MV-4-11 (cell line): ENCODE measurements at regions not wholly inside any gene's neighbourhood (a gene's known extent, or its start where the extent isn't known, plus 50 kb on each side); places are given as distances from the start of the nearest gene placed in this dataset.

ENCODE experiments used
- DNase-seq: peaks from one replicate; lab custom pipeline; 2025; lab: John Stamatoyannopoulos, UW

DNA sequence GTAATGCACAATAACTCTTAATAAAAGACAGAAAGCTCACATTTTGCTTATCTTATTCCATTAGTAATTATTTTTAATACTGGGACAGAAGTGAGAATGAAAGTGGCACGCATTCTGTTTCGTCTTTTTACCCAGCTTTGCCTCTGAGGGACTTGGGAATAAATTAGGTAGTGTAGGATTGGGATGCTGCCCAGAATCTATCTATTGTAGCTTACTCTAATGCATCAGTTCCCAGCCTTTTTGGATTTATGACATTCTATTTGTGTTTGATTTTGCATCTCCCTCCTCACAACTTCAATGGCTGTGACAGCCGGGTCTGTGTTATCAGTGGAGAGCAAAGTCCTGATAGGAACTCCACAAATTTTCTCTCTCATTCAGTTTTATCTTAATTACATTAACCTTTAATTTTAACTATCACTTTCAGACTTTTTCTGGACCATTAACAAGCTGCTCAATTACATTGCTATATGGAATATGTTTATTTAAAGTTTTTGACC is 62.9 kb upstream of the TULP4 start:
- no peak for DNase-seq

DNA sequence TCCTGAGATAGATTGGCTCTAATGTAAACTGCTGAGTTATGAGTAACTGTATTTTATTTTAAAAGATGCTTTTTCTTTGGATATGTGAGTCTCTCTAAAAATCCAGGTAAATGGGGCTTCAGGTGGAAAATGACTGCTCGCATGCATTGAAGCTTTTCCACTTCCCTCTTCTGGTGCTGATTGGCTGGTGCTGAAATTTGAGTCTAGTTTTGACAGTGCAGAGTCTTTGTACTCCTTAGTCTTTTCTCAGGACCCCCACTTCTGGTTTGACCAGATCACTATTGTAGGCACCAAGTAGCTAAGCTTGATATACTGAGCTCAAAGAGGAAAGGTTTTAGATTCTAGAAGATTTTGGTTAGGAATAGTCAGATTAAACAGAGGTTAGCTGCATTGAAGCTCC is 60.7 kb upstream of the TULP4 start:
- no peak for DNase-seq

GRCh38 chr6:158253248-158253647 is 59.0 kb upstream of the TULP4 start:
- DNase-seq: no peak

- DNase-seq: no peak
Measured at GRCh38 chr6:158255275-158255988, 56.8 kb upstream of the TULP4 start.

DNA sequence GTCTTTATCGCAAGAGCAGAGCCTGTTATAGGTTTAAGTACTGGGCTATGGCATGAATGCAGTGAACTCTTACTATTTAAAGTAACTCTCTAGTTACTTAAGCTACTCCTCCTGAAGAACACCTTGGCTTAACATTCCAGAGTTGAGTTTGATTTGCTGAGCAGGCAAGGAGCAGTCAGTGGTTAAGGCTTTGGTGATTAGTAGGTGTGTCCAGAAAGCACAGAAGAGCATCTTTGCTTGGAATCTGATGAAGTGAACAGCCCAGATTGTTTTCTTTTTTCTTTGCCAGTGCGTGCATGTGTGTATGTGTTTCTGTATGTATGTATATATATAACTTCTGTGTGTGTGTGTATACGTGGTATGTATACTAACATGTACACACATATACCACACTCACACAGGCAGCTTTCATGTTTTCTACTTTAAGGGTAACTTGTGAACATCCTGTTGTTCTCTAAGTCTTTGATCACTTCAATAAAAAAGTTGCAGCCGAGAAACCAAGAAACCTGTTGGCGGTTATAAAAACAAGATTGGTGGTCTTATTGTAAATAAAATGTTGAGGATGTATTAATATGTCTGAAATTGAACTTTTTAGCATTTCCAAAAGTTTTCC is 56.2 kb upstream of the TULP4 start:
- DNase-seq: no peak

DNA sequence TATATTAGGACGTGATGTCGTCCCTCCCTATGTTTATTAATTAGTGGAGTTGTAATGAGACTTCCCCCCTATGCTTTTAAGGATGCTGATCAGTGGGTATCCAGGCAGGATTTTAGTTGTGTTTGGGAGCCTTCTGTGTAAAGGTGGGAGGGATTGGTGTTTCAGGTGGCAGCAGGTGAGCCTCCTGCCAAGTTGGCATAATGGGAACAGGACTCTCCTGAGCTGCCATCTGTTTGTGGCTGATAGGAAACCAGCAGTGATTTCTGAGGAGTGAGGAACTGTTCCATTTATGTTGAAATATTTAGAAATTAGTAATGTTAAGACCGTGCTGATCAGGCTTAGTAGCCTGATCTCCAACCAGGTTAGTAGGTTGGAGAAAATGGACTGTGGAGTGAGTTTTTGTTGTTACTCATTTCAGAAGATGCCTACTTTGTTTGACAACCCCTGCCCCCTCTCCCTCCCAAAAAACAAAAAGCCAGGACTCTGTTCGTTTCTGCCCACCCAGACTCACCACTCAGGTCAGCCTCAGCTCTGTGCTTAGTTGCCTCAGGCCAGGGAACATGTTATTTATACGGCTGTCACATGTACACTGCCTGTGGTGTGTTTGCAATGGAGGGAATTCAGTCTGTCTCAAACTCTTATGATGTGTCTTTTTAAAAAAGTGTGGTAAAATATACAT is 55.4 kb upstream of the TULP4 start:
- DNase-seq: no peak

DNA sequence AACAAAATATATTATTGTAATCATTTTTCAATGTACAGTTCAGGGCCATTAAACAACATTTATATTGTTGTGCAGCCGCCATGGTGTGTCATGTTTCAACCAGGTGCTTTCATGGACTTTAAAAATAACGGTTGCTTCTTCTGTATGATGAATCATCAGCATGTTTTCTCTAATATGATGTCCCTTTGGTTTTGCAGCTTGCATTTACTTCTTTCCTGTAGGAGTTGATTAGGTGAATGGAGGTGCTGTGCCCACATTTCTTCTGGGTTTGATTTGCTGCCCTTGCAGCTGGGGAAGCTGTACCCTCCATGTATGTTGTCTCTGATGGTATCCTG is 54.9 kb upstream of the TULP4 start:
- DNase-seq: no peak

- peak; percentile 59 for DNase-seq
Measured at GRCh38 chr6:158257781-158258180, 54.5 kb upstream of the TULP4 start.

- no peak for DNase-seq
Measured at GRCh38 chr6:158259136-158259535, 53.1 kb upstream of the TULP4 start.

- no peak for DNase-seq
Measured at GRCh38 chr6:158259845-158260244, 52.4 kb upstream of the TULP4 start.

DNA sequence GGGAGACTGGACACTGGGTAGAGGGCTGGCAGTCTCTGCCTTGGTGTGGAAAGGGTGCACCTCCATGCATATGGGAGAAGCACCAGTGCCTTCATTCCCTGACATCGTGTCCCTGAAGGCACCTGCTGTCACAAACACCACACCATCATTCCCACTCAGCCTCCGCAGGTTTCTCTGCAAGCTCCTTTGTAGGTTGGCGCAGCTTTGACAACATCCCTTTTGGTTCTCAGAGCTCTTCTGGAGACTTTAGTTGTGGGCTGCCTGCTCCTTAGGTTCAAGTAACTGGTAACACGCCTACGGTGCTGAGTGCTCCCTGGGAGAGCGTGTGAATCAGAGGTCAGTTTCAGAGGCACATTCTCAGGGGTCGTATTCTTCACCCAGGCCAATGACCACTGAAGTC is 50.2 kb upstream of the TULP4 start:
- no peak for DNase-seq
